GM06990 (cell line): ENCODE measurements at regions not wholly inside any gene's neighbourhood (a gene's known extent, or its start where the extent isn't known, plus 50 kb on each side); places are given as distances from the start of the nearest gene placed in this dataset.

Experiments
- DNase-seq: peaks from one replicate; pipeline ENCODE4 v3.0.0-alpha.2; 2011; ENCODE audit not compliant: insufficient read length; ENCODE audit errors: extremely low read depth
- H3K27me3 ChIP-seq: replicated peaks from 2 replicates; pipeline ENCODE4 v1.6.0; 2011; ENCODE audit warnings: low read length; ENCODE audit not compliant: control insufficient read depth, insufficient read depth
- H3K36me3 ChIP-seq: 2 replicates; pipeline ENCODE4 v1.5.1; 2011; ENCODE audit warnings: low read length; ENCODE audit not compliant: control insufficient read depth, insufficient read depth
- H3K4me3 ChIP-seq: replicated peaks from 2 replicates; pipeline ENCODE4 v1.5.1; 2011; ENCODE audit warnings: low read depth, mild to moderate bottlenecking, control low read depth, low read length
- TF ChIP-seq, protein P1 (sequence below): IDR thresholded peaks from 2 replicates; pipeline ENCODE4 v1.5.1; 2011; ENCODE audit warnings: low read length, control low read depth, mild to moderate bottlenecking, inconsistent platforms; ENCODE audit not compliant: insufficient read depth, poor library complexity, severe bottlenecking

DNA sequence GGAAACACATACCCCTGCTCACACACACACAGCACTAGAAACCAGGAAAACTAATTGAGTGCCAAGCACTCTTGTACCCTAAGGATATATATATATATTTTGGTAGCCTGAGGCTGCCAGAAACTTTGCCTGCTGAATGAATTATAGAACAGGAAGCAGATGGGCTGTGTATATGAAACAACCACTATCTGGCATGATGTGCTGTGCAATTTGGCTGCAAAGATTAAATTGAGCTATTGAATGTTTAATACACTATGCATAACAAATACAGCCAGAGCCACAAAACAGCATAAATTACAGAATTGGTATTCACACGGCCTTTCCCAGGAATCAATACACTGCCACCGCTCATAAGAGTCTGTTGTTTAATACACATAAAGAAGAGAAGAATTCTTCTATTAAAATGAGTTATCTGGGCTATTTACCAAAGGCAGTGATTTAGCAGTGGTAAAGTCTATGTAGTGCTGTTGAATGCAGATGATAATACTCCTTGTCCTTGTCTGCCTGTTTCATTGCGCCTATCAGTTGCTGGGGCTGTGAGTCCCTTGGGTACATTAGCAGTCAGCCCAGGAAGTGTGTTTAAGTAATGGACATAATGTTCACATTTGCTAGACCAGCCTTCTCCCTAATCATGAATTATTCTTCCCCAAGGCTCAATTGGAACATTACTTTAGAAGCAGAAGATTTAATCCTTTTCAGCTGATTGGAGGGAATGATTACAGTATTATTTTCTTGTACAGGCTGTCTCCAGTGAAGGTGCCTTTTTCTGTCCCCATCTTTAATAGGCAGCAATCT lies 294.3 kb downstream of the TLE1 start:
- no peak for DNase-seq
- Histone ChIP-seq H3K27me3 (no peaks in the 10 kb centered on the region), H3K4me3 (no peak overlapping the region), H3K36me3 (no peaks in the 10 kb centered on the region)
- TF ChIP-seq, protein P1, sequence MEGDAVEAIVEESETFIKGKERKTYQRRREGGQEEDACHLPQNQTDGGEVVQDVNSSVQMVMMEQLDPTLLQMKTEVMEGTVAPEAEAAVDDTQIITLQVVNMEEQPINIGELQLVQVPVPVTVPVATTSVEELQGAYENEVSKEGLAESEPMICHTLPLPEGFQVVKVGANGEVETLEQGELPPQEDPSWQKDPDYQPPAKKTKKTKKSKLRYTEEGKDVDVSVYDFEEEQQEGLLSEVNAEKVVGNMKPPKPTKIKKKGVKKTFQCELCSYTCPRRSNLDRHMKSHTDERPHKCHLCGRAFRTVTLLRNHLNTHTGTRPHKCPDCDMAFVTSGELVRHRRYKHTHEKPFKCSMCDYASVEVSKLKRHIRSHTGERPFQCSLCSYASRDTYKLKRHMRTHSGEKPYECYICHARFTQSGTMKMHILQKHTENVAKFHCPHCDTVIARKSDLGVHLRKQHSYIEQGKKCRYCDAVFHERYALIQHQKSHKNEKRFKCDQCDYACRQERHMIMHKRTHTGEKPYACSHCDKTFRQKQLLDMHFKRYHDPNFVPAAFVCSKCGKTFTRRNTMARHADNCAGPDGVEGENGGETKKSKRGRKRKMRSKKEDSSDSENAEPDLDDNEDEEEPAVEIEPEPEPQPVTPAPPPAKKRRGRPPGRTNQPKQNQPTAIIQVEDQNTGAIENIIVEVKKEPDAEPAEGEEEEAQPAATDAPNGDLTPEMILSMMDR: no peak

DNA sequence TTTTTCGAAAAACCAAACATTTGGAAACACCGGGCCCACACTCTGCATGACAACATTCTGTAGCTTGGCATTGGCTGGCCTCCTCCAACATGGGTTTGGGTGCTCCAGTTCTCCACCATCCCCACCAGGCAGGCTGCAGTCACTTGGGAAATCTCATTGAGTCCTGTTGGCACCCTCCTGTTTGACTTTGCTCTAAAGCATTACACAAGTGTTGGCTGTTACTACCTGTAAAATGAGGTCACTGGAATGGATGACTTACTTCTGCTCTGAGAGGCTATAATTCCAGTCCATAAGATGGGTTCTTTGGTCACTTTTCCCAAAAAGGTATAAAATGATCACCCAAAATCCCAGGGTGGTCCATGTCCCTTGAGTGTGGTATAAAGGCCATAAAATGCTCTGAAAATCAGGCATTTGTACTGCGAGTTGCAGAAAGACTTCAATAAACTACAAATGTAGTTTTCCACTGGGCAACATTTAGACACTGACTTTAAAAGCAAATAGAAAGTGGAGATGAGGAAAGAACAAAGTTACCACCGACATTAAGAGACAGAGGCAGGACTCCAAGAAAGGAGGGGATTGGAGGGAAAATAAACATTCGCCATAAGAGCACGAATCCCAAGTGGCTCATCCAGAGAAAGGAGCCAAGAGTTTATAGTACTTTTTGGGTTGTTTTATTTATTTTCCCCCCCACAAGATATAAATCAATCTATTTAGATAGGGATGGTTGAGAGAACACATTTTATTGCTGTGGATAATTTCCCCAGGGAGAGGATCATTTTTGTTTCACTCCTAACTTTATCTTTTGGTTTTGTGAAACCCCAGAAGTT lies 295.1 kb downstream of the TLE1 start:
- no peaks in the 10 kb centered on the region for H3K27me3 ChIP-seq
- DNase-seq: no peak
- TF ChIP-seq, protein P1: no peak
- H3K36me3 ChIP-seq: no peaks in the 10 kb centered on the region
- H3K4me3 ChIP-seq: no peak overlapping the region

DNA sequence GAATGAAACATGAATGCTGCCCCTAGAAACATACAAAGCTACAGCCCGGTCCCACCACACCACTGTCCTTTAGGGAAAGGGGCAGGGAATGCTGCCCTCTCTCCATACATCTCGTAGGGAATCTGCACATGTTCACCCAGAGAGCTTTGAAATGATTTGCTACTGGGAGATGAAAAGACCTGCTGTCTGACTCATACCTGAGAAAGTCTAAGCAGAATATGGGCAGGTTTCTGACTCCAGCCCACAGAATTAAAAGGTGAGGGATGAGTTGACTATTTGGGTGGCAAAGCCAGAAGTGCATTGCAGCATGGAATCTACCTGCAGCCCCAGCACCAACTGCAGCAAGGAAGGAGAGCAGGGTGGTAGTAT lies 297.9 kb downstream of the TLE1 start:
- no peak overlapping the region for H3K4me3 ChIP-seq
- no peak for DNase-seq
- TF ChIP-seq, protein P1: no peak

DNA sequence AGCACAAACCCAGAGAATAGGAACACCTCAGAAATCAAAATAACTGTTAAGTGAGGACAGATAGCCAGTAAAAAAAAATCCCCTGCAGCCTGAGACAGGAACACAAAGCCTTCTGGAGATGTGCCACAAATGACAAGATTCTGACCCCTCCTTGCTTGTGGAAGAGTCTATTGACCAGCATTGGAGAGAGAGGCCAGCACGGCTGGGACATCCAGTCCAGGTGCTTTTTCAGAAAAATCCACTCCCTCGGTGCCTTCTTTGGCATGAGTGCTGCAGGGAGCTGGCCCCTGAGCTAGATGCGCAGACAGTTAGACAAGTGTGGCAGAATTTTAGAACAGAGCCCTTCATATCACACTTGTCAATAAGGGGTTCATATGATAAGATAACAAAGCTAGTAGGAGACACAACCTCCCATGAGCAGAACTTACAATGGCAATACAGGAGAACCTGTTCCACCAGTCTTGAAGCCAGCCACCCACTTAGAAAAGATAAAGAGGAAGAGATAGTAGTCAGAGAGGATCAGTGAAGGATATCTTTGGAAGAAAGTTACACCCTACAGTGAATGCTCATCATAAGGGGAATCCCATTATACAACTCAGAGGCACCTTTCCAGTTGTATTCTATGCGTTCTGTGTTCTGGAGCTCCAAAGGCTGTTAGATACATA lies 298.4 kb downstream of the TLE1 start:
- DNase-seq: no peak
- no peak overlapping the region for H3K4me3 ChIP-seq
- TF ChIP-seq, protein P1: no peak

More for the DNA sequence above, 297.9 kb downstream of the TLE1 start:
- Histone ChIP-seq H3K27me3 (no peaks in the 10 kb centered on the region), H3K36me3 (no peaks in the 10 kb centered on the region)

DNA sequence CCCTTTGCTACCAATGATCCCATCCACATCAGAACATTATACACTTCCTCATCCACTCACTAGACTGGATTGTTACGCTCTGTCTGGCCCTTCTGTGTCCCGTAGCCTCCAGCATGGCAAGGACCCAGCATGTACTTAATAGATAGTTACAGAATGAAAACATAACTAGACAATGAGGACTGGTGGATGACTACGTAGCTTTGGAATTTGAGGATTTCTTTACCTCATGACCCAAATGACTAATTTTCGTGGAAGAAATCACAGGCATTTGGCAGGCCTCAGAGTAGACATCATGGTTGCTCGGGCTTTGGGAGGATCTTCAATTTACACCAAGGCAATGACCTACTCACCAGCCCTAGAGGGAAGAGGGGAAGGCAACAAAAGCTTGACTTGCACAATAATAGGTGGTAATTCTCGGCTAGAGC lies 299.8 kb downstream of the TLE1 start:
- no peaks in the 10 kb centered on the region for H3K27me3 ChIP-seq
- H3K36me3 ChIP-seq: no peaks in the 10 kb centered on the region
- no peak for DNase-seq
- no peak overlapping the region for H3K4me3 ChIP-seq
- TF ChIP-seq, protein P1: no peak

More for the DNA sequence above, 298.4 kb downstream of the TLE1 start:
- Histone ChIP-seq H3K27me3 (no peaks in the 10 kb centered on the region), H3K36me3 (no peaks in the 10 kb centered on the region)
